HG02943 (cell line): ENCODE measurements at regions not wholly inside any gene's neighbourhood (a gene's known extent, or its start where the extent isn't known, plus 50 kb on each side); places are given as distances from the start of the nearest gene placed in this dataset.

ENCODE experiments used
- ATAC-seq: cut with Tn5 transposase; IDR thresholded peaks from one replicate; pipeline ENCODE4 v1.9.1; 2021; ENCODE audit warnings: mild to moderate bottlenecking, low read depth, moderate library complexity; ENCODE audit not compliant: unreplicated experiment

DNA sequence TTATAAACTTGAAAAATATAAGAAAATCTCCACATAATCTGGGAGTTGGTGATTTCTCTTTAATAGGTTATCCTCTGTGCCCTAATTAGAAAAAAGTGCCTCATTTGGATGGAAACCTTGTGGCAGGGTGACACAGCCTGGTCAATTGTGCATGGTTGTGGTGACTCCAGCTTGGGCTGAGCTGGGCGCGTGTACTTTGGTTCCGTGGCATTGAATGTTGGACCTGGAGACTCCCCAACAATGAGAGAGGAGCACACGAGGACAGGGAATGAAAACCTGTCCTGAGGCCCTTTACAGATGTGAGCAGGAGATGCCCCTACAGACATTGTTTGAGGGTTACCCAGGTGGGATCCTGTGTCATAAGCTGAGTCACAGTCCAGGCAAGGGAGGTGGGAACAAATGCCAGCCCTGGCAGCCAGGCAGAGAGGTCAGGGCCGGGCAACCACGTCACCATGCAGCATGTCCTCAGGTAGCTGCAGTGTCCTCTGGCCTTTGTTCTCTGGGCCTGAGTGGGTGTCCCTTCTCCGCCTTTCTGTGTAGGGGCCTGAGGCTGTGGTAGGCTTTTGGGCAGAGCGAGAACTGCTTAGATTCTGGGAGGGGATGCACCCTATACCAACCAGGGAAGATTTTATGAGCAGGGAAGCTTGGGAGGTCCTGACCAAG, 147.4 kb upstream of the TBX20 start:
- no peak for ATAC-seq

DNA sequence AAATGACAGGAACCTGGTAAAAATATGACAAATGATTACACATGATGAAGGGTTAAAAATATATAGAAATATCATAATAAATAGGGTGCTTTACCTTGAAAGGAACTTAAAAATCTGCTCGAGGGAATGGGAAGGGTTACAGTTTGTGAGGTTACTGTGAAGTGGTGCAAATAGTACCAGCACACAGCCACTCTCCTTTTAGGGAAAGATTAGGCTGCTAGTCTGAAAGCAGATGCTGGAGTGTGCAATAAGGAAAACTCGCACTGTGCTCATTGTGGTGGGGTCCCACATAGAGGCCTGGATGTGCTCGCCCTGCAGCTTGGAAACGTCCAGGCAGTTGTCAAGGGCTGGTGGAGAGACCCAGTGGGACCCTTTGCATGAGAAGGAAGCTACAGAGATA, 145.9 kb upstream of the TBX20 start:
- no peak for ATAC-seq

DNA sequence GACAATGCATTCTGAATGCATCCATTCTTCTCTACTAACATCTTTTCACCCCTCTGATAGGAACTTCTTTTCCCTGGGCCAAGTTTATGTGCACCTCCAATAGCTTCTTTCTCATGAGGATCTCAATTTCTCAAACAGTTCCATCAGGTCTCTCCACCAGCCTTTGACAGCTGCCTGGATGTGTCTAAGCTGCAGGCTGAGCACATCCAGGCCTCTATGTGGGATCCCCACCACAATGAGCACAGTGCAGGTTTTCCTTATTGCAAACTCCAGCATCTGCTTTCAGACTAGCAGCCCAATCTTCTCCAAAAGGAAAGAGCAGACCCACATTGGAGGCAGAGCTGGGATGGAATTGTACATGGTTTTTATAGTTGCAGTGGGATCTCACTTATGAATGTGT, 145.3 kb upstream of the TBX20 start:
- ATAC-seq, result no peak

DNA sequence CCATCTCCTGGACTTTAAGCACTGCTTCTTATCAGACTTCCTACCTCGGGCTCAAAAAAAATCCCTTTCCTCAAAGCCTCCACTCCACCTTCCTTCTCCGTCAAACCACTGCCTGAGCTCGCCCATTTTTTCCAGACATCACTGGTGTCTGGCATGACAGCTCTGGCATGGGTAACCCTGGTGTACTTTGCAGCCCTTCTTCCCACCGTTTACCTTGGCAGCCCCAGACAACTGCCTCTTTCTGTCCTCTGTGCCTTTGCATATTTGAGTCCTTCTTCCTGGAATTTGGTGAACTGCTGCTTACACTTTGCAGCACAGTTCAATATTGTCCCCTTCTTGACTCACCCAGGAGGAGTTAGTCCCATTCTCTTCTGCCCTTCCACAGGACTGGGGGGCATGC, 144.6 kb upstream of the TBX20 start:
- no peak for ATAC-seq

DNA sequence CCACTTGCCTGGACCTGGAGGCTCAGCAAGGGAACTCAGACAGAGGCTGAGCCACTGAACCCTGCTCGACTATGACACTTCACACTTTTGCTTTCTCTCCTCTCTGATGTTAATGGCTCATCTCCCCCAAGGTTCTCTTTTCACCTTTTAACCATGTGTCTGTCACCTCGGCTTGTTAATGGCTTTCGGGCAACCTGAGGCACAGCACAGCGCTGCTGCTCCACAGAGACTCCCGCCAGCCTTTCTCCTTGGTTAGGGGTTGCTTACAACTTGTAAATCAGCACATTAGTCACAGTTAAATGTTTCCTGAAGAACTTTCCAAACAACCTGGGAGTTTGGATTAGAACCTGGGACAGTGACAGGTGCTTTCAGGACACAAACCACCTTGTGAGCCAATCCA, 136.2 kb upstream of the TBX20 start:
- no peak for ATAC-seq

DNA sequence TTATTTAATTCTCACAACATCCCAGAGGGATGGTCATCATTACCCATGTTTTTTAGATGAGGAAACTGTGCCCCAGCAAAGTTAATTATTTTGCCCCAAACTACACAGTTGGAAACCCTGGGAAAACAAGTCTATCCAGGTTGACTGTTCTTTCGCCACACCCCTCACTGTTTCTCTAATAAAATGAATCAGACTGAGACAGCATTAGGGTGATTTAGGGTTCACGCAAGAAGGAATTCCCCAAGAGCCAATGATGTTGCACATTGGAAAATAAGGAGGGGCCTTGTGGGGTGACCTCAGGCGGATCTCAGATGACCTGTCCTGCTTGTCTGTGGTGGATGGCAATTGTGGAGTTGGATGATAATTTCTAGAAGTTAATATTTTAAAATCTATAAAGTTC, 135.7 kb upstream of the TBX20 start:
- ATAC-seq, result no peak

DNA sequence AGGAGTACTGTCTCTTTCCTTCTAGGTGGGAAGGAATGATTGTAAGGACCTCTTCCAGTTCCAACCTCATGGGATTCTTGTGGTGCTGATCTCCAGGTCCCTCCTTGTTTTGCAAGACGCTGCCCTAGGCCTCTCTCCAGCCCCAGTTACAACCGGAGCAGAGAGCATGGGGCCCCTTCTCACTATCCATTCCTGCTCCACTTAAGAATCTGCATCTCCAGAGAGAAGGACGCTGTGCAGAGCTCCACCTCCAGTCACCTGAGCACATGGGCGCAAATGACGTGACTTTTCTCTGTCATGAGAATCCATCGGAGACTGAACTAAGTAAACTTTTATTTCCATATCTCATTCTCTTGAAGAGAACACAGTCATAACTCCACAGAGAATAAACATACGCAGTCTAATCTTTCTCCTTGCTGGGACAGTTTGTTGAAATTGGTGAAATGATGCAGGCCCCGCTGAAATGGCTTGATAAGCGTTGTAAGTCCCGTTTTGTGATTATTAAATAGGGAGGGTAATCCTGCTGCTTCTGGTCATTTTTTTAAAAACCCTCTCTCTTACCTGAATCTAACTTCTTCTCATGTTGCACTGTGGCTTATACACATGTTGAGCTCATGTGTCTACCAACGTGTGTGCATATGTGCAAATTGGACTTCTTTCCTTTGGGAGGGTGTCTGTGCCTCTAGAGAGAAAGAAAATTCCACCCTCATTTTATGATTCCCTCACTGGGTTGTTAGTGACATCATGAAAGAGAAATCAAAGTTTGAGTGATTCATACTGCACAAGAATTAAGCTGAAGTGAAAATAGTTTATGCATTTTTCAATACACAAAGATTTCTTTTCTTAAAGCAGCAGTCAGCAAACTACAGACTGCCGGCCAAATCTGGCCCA, 133.2 kb upstream of the TBX20 start:
- no peak for ATAC-seq

DNA sequence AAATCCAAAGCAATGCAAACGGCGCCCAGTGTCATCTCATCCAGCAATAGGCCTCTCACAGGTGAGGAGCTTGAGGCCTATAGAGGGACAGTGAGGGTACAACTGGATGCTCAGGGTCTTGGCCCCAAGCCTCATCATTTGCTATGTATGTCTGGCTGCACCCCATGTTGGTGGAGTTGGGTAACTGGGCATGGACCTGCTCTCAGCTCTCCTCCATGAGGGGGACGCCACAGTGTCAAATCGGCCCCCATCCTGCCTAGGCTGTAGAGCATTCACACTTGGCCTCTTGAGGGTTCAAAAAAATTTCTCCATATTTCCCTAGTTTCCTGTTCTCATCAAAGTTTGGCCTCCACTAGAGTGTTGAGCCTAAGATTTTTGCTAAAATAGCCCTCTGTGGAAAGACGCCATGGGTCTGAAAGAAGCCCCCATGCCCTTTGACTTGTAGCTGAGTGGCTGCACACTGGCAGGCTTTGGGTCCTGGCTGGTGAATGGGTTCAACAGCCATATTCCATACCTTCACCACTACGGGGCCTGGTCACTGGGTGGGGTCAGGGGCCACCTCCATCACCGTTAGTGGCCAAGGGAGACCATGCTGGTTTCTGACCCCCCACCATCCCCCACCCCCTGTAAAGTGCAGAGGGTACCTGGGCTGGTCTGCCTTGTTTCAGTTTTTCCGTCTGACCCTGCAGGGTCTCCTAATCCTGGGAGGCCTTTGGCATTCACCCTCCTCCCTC, 132.3 kb upstream of the TBX20 start:
- no peak for ATAC-seq

DNA sequence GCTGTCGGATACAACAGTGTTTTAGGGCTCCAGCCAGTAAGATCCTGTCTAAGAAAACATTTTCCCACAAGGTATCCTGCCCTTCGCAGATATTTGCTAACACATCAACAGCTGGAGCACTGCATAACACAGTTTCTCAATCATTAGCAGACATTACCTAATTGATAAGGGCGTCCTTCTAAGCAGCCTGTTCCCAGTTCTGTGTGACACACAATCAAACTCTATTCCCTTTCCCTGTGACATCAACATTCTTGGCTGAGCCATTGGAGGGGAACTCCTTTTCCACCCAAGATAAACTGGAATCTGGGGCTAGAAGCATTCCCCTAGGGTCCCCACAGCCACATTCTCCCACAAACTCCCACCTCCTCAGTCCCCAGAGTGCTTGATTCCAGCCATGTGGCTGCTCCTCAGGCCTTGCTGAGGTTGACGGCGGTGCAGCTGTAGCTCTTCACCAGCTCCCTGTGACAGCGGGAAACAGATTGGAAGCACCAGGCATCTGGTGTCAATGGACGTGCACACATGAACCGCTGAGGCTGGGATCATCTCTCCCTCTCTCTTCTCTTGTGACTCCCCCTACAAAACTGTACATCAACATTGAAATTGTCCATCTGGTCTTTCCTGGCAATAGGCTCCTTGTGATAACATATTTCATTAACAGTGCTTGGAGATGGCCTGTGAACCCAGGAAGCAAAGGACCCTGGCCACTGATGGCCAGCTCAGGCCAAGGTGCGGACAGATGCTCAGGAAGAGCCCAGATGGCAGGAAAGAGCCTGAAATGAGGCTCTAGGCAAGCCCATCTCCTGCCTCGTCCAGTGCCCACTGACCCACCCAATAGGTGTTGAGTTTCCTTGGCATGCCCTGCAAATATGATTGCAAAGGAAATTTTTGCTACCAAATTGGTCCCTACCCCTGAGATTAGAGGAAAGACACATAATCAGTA, 131.1 kb upstream of the TBX20 start:
- ATAC-seq, result no peak

DNA sequence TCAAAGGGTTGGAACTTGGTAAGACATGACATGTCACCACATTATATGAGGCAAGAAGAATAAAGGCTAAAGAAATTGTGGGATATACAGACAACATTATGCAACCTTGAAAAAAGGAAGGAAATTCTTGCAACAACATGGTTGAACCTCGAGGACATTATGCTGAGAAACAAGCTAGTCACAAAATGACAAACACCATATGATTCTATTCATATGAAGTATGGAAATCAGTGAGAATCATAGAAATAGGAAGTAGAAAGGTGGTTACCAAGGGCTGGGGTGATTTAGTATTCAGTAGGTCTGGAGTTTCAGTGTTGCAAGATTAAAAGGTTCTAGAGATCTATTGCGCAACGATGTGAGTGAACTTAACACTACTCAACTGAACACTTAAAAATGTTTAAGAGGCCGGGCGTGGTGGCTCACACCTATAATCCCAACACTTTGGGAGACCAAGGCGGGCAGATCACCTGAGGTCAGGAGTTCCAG, 126.9 kb upstream of the TBX20 start:
- ATAC-seq, result no peak

DNA sequence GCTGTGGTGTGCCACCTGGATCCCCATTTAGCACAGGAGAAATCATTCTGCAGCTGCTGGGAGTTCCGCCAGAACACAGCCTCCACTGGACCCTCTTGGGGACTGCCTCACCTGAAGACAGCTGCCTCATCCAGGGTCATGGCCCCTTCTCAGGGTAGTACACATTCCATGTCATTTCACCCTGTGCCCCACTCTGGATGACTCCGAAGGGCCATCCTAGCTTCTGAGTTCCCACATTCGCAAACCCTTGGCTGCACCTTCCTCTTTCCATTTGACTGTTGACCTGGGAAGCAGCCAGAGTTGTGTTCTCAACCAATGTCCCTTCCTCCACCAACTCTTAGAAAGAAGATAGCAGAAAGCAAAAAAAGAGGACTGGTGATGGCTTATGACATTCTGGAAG, 125.6 kb upstream of the TBX20 start:
- no peak for ATAC-seq

DNA sequence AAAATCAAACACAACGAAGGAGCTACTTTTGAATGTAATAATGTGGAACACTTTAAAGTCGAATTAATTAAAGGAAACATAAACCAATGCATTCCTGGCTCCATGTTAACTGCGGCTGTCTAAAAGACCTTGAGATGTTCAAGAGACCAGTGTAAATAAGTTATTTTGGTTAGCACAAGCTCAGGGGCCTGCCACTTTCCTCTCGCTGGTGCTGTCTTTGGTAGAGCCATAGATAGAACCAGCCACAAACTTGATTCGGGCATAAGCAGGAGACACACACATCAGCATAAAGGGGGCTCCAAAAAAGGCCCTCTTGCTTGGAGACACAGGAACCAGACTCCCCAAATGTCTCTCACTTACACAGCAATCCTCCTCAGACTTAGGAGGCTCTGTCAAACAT, 121.6 kb upstream of the TBX20 start:
- no peak for ATAC-seq

DNA sequence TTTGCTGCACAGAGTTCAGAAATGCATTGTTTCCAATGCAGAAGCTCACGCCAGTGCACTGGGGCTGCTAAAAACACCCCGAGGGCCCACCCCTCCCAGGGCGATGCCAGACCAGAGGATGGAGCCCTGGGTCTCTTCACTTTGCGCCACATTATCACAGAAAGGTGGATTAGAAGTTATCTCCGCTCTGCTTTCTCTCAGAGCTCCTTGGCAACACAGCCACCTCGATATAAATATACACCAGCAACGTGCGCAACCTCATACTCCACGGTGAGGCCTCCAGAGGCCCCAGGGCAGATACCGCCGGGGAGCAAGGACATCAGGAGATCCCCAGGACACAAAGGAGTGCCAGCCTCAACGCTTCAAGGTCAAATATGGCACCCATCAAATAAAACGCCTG, 121.0 kb upstream of the TBX20 start:
- no peak for ATAC-seq

DNA sequence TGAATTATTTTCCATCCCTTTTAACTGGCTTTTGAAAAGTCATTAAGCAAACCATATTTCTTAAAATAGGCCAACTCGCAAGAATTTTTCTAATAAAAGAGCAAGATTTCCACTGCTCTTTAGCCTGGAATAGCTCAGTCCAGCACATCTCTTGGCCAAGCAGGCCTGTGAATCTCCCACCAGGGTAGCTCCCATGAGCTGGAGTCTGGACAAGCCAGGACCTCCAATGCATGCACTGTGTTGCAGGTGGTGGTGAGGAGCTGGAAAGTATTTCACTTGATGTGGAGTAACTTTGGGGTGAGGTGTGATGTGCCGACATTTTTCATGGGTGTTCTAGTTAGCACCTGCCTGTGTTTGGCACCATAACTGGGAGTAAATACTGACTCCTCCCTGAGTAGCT, 117.3 kb upstream of the TBX20 start:
- ATAC-seq, result no peak

DNA sequence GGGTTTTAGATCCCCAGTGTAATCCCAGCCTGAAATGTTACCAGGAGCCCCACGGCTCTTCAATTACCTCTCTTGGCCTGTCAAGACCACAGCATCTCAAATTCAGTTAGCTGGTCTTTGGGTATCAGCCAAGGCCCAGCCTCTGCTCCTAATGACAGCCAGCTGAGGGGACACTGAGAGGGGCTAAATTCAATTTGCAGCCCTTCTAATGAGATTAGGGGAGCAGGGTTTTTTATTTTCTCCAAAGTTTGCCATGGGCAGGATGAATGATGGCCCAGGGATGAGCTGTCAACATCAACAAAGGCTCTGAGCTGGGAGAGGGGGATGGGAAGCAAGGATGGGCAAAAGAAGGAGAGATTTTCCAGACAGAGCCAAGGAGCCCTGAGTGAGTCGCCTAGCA, 116.8 kb upstream of the TBX20 start:
- no peak for ATAC-seq

DNA sequence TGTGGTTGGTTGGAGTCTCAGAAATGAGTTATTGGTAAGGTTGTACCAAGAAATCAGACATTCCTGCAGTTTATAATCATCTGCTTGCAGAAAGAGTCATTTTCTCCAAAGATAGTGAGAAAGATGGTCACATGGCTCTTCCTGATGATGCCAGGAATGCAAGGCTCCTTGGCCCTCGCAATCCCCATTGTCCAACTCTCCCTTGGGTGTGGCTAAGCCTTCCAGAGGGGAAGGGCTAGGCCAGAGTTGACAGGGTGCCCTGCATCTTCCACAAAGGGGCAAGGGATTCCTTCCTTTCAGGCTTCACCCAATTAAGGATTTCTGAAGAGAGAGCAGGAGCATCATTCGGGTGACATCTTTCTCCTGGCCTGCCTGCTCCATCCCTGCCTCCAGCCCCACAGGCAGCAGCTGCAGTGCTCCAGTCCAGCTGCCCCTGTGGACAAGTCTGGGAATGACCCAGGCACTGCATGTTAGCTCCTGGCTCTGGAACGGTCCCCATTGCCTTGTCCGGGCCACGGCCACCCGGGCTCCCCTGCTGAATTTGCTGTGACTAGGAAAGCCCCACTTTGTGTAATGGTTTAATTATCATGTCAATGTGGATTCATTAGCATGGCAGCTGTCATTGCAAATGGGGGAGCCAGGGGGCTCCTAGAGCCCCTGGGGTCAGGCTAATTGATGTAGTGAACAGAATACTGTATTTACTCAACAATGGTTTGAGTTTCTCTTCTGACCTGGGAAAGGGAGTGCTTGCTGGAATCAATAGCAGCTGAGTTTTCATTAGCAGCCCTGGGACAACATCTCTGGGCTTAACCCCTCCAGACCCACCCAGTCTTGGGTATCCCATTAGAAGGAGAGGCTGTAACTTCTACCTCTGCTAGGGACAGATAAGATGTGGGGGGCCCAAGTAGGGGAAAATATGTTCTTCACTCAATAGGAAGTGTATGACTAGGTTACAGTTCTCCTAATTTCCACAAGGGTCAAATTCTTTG, 112.6 kb upstream of the TBX20 start:
- ATAC-seq, result no peak

DNA sequence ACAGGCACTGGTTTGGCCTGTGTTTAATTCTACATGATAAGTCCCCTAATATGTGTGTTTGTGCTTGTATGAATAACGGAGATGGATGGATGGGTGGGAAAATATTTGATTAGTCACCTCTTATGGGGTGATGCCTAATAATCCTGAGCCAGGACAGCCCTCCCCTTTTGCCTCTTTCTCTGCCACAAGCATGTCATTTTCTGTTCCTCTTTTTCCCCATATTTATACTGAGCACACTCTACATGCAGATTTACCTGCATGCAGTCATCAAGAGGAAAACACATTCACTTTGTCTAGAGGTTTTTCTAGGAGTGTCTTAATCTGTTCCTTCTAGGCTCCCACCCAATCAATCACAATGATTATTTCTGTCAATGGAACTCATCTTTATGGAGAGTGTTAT, 111.6 kb upstream of the TBX20 start:
- no peak for ATAC-seq

DNA sequence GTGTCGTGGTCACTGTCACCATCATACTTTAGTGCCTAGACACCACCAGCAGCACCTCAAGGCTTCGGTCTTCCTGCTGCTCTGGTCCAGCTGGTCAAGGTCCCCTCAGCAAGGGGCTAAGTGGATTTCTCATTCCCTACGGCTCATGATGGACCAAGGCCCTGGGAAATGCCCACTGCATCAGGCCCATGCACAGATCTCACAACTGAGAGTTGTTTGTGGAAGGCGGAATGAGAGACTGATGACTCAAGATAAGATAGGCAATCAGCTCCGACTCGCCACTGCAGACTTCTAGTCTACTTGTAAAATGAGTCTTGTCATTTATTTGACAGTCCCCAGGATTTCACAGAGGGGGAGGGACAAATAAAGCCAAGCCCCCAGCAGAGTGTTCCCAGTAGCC, 108.4 kb upstream of the TBX20 start:
- ATAC-seq, result no peak

DNA sequence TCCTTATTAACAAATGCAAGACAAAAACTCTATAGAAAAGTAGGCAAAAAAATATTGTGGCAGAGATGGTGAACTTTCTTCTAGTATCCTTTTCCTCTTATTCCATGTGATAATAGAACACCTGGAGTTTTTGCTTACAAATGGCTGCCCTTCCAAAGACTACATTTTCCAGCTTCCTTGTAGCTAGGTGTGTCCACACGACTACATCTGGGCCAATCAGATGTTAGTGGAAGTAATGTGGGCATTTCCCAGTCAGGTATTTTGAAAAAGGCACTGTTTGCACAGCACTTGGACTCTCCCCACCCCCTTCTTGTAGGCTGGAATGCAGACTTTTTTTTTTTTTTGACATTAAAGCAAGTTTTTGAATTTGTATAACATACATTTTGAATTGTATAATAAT, 105.5 kb upstream of the TBX20 start:
- ATAC-seq, result no peak
